Muscle of back (tissue), 3 donors: ENCODE measurements at regions not wholly inside any gene's neighbourhood (a gene's known extent, or its start where the extent isn't known, plus 50 kb on each side); places are given as distances from the start of the nearest gene placed in this dataset.
A peak's percentile ranks its signal among the peaks of the same experiment; 100 is the strongest.
"Not testable (repeated sequence)": the region's sequence is repeated elsewhere in the genome, so short reads cannot be mapped to it uniquely, and the experiment has no call there.

Experiments
- DNase-seq, 3 donors: peaks; one replicate each; pipeline versions ENCODE4 v3.0.0 to v3.0.0-alpha.2; 2013

GRCh38 chr17:33695431-33695830 lies 402.3 kb upstream of the ASIC2 start:
- no peak for DNase-seq

GRCh38 chr17:33696102-33696501 lies 403.0 kb upstream of the ASIC2 start:
- no peak for DNase-seq

GRCh38 chr17:33697557-33697956 lies 404.5 kb upstream of the ASIC2 start:
- DNase-seq: no peak

GRCh38 chr17:33701910-33702309 lies 408.8 kb upstream of the ASIC2 start:
- DNase-seq: no peak

GRCh38 chr17:33704856-33705255 lies 411.8 kb upstream of the ASIC2 start:
- no peak for DNase-seq

GRCh38 chr17:33709881-33710280 lies 416.8 kb upstream of the ASIC2 start:
- DNase-seq: no peak

GRCh38 chr17:33712120-33712519 lies 419.0 kb upstream of the ASIC2 start:
- DNase-seq: no peak

- no peak for DNase-seq
Measured at GRCh38 chr17:33716957-33717356, 423.9 kb upstream of the ASIC2 start.

- not testable (repeated sequence) for DNase-seq
Measured at GRCh38 chr17:33723736-33724135, 430.6 kb upstream of the ASIC2 start.

GRCh38 chr17:33725675-33726271 lies 432.7 kb upstream of the ASIC2 start:
- DNase-seq: peak; percentile 0 to 4 (median 3)

GRCh38 chr17:33730131-33730530 lies 437.0 kb upstream of the ASIC2 start:
- DNase-seq: no peak

- peak; percentile 2 to 15 (median 9) for DNase-seq
Measured at GRCh38 chr17:33732116-33732515, 439.0 kb upstream of the ASIC2 start.

- DNase-seq: no peak
Measured at GRCh38 chr17:33739714-33740113, 446.6 kb upstream of the ASIC2 start.

- DNase-seq: no peak
Measured at GRCh38 chr17:33745047-33745760, 452.1 kb upstream of the ASIC2 start.

GRCh38 chr17:33749171-33749570 lies 456.1 kb upstream of the ASIC2 start:
- DNase-seq: no peak

- DNase-seq: peak; percentile 39 to 77 (median 73)
Measured at GRCh38 chr17:33750943-33751701, 458.0 kb upstream of the ASIC2 start.

- DNase-seq: no peak
Measured at GRCh38 chr17:33751702-33752065, 458.6 kb upstream of the ASIC2 start.

GRCh38 chr17:33753452-33753851 lies 460.4 kb upstream of the ASIC2 start:
- no peak for DNase-seq

GRCh38 chr17:33756021-33756420 lies 462.9 kb upstream of the ASIC2 start:
- DNase-seq: no peak

GRCh38 chr17:33765871-33766270 lies 472.8 kb upstream of the ASIC2 start:
- no peak for DNase-seq

GRCh38 chr17:33766721-33767120 lies 473.6 kb upstream of the ASIC2 start:
- DNase-seq: peak in 1 of 3 donors; percentile 1

- DNase-seq: no peak
Measured at GRCh38 chr17:33769066-33769465, 476.0 kb upstream of the ASIC2 start.

GRCh38 chr17:33776304-33776703 lies 478.8 kb upstream of the CCL2 start:
- DNase-seq: no peak
